T1000 (cell line): ENCODE measurements at regions not wholly inside any gene's neighbourhood (a gene's known extent, or its start where the extent isn't known, plus 50 kb on each side); places are given as distances from the start of the nearest gene placed in this dataset.

Experiments
- DNase-seq: peaks from one replicate; lab custom pipeline; 2025; ENCODE audit warnings: mixed read lengths; lab: John Stamatoyannopoulos, UW

- no peak for DNase-seq
Observed at GRCh38 chr20:52493171-52493721, 301.7 kb upstream of the ZFP64 start.

- no peak for DNase-seq
Observed at GRCh38 chr20:52490711-52491430, 299.3 kb upstream of the ZFP64 start.

DNA sequence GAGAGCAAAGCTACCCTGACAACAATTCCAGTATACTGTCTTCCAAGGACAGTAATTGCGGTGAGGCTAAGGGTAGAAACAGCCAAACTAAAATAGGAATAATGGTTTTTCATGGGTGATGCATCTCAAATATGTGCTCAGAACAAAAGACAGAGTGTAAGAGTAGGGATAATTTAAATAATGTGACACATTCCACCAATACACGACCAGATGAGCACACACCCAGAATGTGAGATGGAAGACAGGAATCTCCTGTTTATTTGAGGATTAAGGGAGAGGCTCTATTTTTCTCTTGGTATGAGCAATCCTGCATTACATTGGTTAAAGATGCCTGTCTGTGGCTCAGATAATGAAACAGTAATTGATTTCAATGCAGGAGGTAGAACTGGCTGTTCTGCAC is 292.9 kb upstream of the ZFP64 start:
- DNase-seq, result no peak

DNA sequence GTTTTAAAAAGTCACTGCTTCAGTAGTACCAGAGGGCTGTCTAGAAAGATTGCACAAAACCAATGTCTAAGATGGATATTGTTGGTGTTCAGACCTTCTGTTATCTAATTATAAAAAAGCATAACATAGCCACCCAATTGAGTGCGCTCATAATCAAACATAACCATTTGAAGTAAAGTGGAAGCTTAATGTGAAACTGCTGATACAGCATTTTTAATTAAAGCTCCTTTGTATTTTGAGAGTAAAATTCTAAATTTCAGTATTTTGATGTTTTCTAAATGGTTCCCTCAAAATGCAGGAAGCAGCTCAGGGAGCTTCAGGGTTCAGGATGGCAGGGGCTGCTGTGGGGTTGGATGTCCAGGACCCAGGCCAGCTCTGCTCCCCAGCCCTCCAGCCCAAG is 291.8 kb upstream of the ZFP64 start:
- no peak for DNase-seq

- no peak for DNase-seq
Observed at GRCh38 chr20:52482044-52482443, 290.5 kb upstream of the ZFP64 start.

DNA sequence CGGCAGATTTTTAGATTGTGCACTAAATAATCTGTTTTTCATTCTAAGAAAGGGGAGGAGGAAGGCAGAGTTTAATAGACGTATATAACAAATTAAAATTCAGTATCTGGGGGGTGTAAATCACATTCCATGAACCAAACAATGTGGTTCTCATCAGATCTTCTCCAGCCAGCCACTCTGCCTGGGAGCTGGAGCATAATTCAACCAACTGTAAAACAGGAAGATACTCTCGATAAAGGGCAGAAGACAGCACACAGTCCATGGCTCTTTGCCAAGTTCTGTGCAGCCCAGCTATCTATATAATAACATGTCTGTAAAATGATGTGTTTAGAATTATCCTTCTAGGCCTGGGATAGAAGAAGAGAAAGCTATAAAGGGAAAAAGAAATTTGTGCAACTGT is 289.9 kb upstream of the ZFP64 start:
- DNase-seq, result no peak

DNA sequence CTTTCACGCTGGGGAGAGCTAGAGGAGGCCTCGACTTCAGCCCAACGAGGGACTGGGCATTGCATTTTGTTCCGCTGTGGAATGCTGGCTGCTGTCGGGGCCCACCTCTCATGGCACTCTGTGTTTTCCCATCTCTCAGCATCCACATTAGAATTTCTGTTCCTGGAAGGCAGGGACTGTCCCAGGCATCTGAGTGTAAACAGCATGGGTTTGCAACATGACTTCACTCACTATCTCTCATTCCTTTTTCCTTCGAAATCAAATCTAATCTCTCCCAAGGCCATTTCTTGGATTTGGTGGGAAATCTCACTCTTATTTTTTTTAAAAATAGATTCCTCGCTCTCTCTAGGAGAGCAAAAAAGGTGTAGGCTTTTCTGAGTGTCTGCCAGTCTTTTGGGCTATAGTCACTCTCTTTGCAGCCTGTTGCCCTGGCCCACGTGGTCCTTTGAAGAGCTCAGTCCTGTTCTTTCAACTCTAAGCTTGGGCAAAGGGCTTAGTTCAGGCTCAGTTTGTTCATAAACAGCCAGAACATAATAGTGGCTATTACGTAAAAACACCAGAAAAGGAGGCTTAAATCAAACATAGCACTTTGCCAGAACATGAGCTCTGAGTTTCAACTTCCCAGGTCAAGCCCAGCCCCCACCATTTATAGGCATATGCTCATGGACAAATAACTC is 284.6 kb upstream of the ZFP64 start:
- no peak for DNase-seq

- DNase-seq, result no peak
Observed at GRCh38 chr20:52473186-52473585, 281.6 kb upstream of the ZFP64 start.

- DNase-seq, result no peak
Observed at GRCh38 chr20:52470561-52470960, 279.0 kb upstream of the ZFP64 start.

DNA sequence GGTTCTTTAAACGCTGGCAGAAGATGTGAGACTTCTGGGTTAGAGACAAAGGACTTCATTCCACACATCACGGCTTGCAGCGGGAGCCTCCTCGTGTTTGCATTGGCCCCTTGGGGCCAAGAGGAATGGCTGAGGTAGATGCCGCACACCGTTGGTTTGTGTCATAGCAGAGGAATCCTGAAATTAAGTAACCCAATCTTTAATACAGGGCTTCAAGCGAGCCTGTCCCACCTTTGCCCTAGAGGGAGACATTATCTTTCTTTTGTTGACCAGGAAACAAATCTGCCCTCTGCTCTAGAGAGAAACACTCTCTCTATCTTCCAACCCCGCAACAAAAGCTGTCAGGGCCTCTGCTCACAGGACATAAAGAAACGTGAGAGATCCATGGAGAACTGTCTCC is 277.5 kb upstream of the ZFP64 start:
- DNase-seq, result no peak

GRCh38 chr20:52465991-52466390 is 274.4 kb upstream of the ZFP64 start:
- no peak for DNase-seq

DNA sequence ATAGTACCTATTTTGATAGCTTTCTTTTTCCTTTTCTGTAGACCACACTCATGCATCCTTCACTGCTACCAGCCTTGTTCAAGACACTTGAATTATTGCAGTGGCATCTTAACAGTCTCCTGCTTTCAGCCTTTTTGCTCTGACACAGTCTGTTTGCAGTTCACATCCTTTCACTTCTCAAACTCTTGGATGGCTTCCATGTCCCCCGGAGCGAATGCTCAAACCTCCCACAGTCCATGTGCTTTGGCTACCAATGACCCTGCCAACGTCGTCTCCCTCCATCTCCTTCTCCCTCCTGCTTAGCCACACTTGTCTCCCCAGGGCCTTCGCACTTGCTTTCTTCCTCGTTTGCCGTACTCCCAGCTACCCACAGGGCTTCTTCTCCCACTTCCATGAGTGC is 270.0 kb upstream of the ZFP64 start:
- DNase-seq, result no peak

DNA sequence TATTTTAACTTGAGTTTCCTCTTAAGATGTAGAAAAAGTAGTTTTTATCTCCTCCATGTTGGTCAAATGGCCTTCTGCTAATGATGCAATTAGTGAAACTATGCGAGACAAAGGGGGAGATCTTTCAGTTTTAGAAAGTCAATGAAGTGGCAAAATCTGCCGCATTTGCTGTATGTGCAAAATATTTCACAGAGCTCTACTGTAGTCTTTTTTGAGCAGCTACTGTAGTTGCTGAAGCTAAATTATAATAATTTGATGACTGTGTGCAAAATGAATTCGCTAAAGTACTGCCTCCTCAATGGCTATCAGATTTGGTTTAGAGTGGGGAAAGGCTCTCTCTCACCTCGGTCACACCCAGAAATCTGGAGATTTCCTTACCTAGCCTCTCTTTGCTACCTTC is 267.6 kb upstream of the ZFP64 start:
- DNase-seq, result no peak

DNA sequence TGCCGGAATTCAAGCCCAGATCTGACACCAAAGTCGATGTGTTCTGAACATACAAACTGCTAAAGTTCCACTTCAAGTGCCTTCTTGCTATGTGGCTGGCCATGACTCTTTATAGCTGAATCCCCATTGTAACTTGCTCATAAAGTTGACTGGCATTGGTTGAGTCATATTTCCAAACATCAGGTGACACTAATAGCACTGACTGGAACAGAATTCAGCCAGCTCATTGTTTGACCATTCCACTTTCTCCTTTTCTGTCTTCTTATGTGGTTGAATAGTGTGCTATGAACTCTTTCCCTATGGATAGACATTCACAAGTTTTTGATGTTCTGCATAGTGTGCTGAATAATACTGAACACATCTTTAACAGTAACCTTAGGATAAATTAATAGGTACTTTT is 266.2 kb upstream of the ZFP64 start:
- DNase-seq, result no peak

GRCh38 chr20:52454660-52455059 is 263.1 kb upstream of the ZFP64 start:
- no peak for DNase-seq

- no peak for DNase-seq
Observed at GRCh38 chr20:52448513-52449232, 257.1 kb upstream of the ZFP64 start.

DNA sequence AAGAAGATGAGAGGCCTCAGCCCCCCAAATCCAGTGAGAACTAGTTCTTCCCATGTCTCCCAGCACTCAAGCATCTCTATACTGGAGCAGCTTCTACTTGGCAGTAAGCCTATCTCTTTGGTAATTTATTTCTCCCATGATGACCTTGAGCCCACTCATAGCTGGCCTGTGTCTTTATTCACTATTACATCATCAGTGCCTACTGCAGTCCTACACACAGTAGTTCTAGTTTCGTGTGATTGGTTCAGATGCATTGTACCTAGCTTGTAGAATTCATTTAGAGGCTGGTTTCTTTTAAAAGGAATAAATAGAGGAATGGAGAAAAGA is 255.6 kb upstream of the ZFP64 start:
- no peak for DNase-seq

DNA sequence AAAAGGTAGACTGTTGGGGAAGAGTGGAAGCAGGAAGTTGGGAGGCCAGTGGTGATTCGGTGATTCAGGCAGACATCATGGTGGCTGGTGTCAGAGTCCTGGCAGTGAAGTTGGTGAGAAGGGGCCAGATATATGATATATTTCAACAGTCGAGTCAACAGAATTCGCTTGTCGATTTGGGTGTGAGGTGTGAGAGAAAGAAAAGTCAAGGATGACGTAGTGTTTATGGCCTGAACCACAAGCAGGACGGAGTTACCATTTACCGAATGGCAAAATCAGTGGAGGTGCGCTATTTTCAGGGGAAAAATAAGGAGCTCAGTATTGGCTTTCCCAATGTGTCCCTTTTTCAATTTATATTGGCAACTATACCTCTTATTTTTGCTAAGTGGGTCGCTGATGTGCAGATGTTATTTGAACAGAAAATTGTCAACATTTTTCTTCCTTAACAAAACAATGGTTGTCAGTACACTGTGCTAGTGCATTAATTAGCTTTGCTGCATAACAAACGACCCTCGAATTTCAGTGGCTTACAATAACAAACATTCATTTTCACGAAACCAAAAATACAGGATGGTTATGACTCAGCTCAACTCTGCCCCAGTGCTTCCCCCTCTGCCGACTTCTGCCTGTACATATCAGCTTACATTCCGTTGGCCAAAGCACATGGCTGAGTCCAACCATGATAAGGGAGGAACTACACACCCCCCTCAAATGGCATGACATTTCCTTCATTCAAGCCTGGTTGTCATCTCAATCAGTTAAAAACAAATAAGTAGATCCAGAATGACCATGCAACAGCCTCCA is 255.0 kb upstream of the ZFP64 start:
- DNase-seq, result no peak

- no peak for DNase-seq
Observed at GRCh38 chr20:52444455-52444854, 252.9 kb upstream of the ZFP64 start.

- no peak for DNase-seq
Observed at GRCh38 chr20:52443874-52444273, 252.3 kb upstream of the ZFP64 start.

GRCh38 chr20:52441710-52442109 is 250.1 kb upstream of the ZFP64 start:
- DNase-seq, result no peak

GRCh38 chr20:52439375-52439774 is 247.8 kb upstream of the ZFP64 start:
- no peak for DNase-seq
